Activated CD4-positive, alpha-beta T cell treated with anti-CD3 and anti-CD28 coated beads, Interleukin-2, amount 50 U/mL, for 4 hours (primary cell): ENCODE measurements at regions not wholly inside any gene's neighbourhood (a gene's known extent, or its start where the extent isn't known, plus 50 kb on each side); places are given as distances from the start of the nearest gene placed in this dataset.
"Not testable (repeated sequence)": the region's sequence is repeated elsewhere in the genome, so short reads cannot be mapped to it uniquely, and the experiment has no call there.

Experiments
- DNase-seq, 2 experiments: peaks; one replicate each; pipeline ENCODE4 v3.0.0-alpha.2; 2020

DNA sequence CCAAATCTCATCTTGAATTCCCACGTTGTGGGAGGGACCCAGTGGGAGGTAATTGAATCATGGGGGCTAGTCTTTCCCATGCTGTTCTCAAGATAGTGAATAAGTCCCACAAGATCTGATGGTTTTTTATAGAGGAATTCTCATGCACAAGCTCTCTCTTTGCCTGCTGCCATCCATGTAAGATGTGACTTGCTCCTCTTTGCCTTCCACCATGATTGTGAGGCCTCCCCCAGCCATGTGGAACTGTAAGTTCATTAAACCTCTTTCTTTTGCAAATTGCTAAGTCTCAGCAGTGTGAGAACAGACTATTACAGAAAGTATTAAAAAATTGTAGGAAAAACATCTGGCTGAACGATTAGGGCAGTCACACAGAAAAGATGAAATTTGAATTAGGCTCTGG is 921.8 kb downstream of the MCTP2 start:
- DNase-seq, result not testable (repeated sequence)

DNA sequence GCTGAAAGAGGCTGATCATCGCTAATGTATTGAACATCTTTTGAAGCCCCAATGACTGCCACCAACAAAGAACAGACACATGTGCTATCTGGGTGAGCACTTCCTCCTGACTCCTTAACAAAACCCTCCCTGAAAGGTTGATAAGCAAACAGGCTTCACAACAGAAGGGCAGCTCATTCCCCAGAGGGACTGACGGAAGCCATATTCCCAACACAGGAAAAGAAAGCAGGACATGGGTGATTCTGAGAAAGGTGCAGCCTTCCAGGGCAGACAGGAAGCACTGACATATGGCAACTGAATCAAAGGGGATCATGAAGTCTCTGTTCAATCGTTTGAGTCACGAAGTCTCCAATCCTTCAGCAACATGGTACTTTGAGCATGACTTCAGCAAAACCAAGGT is 929.0 kb downstream of the MCTP2 start:
- DNase-seq, result no peak

- no peak for DNase-seq
These were observed 930.7 kb downstream of the MCTP2 start for GRCh38 chr15:95162069-95162468.

- DNase-seq, result no peak
These were observed 931.2 kb downstream of the MCTP2 start for GRCh38 chr15:95162531-95162930.

DNA sequence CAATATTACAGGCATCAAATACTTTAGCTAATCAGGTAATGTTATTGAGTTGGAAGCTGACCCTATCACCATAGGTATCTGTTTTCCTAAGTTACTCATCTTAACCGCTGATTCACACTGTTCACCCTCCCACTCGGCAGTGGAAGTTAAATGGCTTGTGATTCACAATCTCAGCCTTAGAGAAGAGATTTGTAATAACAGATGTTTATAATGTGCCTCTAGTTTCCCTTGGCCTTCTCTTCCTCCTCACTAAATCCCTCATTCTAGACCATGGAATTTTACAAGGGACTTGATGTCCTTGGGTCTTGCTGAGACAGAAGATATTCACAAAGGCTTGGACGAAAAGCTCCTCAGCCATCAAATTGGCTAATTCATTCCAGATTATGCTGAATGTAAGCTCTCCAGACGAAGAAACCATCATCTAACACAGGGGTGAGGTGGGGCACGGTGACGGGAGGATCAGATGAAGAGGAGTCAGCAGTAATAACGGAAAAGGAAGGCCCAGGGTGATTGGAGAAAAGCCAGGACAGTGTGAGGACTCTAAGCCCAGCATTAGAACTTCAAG is 931.7 kb downstream of the MCTP2 start:
- DNase-seq, result no peak

- no peak for DNase-seq
These were observed 936.8 kb downstream of the MCTP2 start for GRCh38 chr15:95168152-95168551.

- no peak for DNase-seq
These were observed 937.6 kb downstream of the MCTP2 start for GRCh38 chr15:95168951-95169431.

GRCh38 chr15:95169541-95170459 is 938.4 kb downstream of the MCTP2 start:
- no peak for DNase-seq

DNA sequence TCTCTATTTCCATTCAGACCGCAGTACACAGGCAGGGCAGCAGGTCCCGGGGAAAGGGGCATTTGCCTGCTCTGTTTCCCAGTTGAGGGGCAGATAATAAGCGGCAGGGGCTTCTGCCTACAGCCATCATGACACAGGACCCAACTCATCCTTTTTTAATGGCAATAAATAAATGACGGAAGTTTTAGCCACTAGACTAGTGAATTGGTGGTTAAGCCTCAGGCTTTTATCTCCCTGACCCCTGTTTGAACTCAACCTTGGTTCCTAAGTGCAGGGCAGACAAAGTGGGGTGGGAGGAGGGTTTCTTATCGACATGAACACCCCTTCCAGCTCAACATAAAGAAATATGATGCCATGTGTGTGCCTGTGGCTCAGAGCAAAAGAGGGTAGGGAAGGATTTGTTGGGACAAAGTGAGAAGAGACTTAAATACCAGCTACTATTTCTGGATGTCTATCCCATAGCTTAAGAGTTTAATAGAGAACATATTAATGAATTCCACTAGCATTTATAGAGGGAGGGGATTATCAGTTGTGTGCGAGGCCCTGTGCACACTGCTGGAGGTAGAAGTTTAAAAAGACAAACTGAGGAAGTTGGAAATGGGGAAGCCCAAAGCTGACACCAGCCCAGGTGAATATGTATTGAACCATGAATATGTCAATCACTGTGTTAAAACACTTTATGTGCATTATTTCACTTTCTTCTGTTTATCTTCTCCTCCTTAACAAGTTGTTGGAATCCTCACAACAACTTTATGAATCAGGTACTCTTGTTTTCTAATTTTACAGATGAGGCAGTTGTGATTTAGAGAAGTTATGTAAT is 939.4 kb downstream of the MCTP2 start:
- no peak for DNase-seq

DNA sequence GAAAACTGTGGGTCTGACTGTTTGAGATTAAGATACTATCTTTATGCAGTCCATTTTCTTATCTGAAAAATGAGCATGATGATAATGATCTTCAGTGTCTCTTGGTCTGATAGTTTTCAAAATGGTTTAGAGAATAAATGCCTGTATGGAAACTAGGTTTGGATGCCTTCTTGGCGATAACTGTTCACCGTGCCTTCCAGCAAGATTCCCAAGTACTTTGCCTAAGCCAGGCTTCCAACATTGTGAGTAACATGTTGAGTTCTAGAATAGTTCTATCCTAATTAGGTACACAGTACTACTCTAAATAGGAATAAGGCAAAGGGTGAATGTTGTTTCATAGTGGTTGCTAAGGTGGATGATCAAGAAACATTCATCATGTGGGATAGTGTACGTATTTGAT is 940.2 kb downstream of the MCTP2 start:
- no peak for DNase-seq

GRCh38 chr15:95174301-95175259 is 943.2 kb downstream of the MCTP2 start:
- no peak for DNase-seq

DNA sequence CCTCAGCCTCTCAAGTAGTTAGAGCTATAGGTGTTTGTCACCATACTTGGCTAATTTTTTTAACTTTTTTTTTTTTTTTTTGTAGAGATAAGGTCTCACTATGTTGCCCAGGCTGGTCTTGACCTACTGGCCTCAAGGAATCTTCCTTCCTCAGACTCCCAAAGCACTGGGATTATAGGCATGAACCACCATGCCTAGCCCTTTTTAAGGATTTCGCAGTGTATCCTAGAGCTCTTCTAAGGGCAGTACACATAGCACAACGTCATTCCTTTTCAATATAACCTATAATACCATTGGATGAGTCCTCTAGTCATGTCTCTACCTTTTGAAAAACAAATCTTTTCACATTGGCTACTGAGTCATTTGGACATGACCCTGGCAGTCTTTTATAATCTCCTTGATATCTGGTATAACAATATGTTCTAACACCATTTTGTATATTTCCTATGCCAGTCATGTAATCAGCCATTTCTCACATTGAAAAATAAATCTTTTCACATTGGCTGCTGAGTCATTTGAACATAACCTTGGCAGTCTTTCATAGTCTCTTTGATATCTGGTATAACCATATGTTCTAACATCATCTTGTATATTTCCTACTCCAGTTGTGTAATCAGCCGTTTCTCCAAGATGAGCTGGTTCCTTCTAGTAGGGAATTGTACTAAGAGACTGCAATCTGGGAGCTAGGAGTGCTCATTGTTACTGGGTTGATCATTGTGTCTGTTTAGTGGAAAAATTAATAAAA is 944.7 kb downstream of the MCTP2 start:
- no peak for DNase-seq

GRCh38 chr15:95176794-95177577 is 945.6 kb downstream of the MCTP2 start:
- DNase-seq, result no peak

DNA sequence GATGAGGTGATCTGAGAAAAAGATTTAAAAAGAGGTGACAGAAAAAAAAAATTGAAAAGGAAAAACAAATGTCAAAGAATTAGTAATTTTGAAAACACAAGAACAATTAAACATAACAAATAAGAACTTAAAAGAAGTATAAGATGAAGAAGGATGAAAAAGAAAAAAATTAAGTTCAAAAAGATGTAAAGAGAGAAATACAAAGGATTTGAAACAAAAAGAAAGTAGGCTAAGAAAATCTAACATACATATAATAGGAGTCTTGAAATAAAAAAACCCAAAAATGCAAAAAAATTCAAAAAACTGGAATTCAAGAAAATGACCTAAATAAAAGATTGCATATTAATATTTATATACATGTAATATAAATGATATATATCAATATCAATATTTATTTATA is 949.2 kb downstream of the MCTP2 start:
- DNase-seq, result no peak

DNA sequence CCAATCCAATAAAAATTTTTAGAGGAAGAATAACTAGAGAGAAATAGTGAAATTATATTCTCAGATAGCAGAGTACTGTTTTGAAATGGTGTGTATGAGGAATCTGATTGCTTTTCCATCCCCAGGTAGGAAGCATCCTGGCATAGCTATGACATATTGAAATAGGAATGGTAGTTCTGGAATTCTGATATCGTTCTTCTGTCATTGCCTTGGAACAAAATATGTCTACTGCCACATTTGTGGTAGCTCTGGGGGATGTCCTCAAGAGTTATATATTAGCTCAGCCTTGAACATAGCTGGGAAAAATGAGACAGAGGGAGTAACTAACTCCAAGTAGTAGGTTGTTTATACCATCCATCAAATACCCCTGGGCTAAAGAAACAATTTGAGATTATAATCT is 950.7 kb downstream of the MCTP2 start:
- DNase-seq, result no peak

- no peak for DNase-seq
These were observed 961.6 kb downstream of the MCTP2 start for GRCh38 chr15:95192923-95193322.

- DNase-seq, result no peak
These were observed 963.4 kb downstream of the MCTP2 start for GRCh38 chr15:95194746-95195145.

- no peak for DNase-seq
These were observed 965.0 kb downstream of the MCTP2 start for GRCh38 chr15:95196176-95196915.

DNA sequence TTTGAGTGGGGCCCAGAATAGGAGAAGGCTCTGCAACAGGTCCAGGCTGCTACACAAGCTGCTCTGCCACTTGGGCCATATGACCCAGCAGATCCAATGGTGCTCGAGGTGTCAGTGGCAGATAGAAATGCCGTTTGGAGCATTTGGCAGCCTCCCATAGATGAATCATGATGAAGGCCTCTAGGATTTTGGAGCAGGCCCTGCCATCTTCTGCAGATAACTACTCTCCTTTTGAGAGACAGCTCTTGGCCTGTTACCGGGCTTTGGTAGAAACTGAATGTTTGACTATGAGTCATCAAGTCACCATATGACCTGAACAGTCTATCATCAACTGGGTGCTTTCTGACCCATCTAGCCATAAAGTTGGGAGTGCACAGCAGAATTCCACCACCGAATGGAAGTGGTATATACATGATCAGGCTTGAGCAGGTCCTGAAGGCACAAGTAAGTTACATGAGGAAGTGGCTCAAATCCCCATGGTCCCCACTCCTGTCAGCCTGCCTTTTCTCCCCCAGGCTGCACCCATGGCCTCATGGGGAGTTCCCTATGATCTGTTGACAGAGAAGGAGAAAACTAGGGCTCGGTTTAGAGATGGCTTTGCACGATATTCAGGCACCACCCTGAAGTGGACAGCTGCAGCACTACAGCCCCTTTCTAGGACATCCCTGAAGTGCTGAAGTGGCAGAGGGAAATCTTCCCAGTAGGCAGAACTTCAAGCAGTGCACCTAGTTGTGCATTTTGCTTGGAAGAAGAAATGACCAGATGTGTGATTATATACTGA is 971.4 kb downstream of the MCTP2 start:
- DNase-seq, result no peak
